A673 (cell line): ENCODE measurements at regions not wholly inside any gene's neighbourhood (a gene's known extent, or its start where the extent isn't known, plus 50 kb on each side); places are given as distances from the start of the nearest gene placed in this dataset.
"Not testable (repeated sequence)": the region's sequence is repeated elsewhere in the genome, so short reads cannot be mapped to it uniquely, and the experiment has no call there.

Experiments used
- BruUV-seq: library from RNA; stranded (reverse); fragments of 400-500 nt; replicated peaks from 2 replicates; lab custom pipeline; 2021; lab: Mats Ljungman, UMichigan
- CTCF ChIA-PET: fragments of 300-600 bp; sonication (Branson Sonifier 250); formaldehyde crosslinking; loops from one replicate; lab custom pipeline; 2022; ENCODE audit warnings: antibody characterized with exemption; lab: Charles Lee
- POLR2A ChIA-PET: fragments of 300-600 bp; sonication (Branson Sonifier 250); formaldehyde crosslinking; loops from one replicate; lab custom pipeline; 2022; ENCODE audit warnings: antibody characterized with exemption; ENCODE audit not compliant: low non-redundant PET; lab: Charles Lee
- DNase-seq: peaks from one replicate; pipeline ENCODE4 v3.0.0-alpha.2; 2015; ENCODE audit warnings: low spot score
- H3K27ac ChIP-seq: fragments of 200-600 bp; sonication (generic); 2 replicates; pipeline ENCODE4 v1.5.1; 2016; ENCODE audit warnings: mixed run types, low read depth, mild to moderate bottlenecking, mixed read lengths, antibody characterized with exemption, low read length; ENCODE audit not compliant: poor library complexity, severe bottlenecking
- H3K27me3 ChIP-seq: fragments of 200-600 bp; sonication (generic); replicated peaks from 2 replicates; pipeline ENCODE4 v1.6.1; 2017; ENCODE audit warnings: mixed run types, low read depth, mild to moderate bottlenecking, mixed read lengths, antibody characterized with exemption, low read length; ENCODE audit not compliant: insufficient read depth, poor library complexity
- H3K36me3 ChIP-seq: fragments of 200-600 bp; sonication (generic); 2 replicates; pipeline ENCODE4 v1.6.1; 2016; ENCODE audit warnings: mixed run types, mild to moderate bottlenecking, mixed read lengths, antibody characterized with exemption, low read length; ENCODE audit not compliant: insufficient read depth, poor library complexity, severe bottlenecking
- H3K4me1 ChIP-seq: fragments of 200-600 bp; sonication (generic); 2 replicates; pipeline ENCODE4 v1.6.1; 2017; ENCODE audit warnings: mixed run types, mild to moderate bottlenecking, mixed read lengths, antibody characterized with exemption, low read length; ENCODE audit not compliant: insufficient read depth, poor library complexity, severe bottlenecking
- H3K4me3 ChIP-seq: fragments of 200-600 bp; sonication (generic); 2 replicates; pipeline ENCODE4 v1.5.1; 2016; ENCODE audit warnings: low read depth, mixed run types, mild to moderate bottlenecking, mixed read lengths, low read length; ENCODE audit not compliant: poor library complexity, severe bottlenecking
- H3K9me3 ChIP-seq: fragments of 200-600 bp; sonication (generic); 2 replicates; pipeline ENCODE4 v1.6.1; 2016; ENCODE audit warnings: mixed run types, low read depth, mild to moderate bottlenecking, mixed read lengths, antibody characterized with exemption, low read length; ENCODE audit not compliant: poor library complexity, severe bottlenecking
- CTCF ChIP-seq: fragments of 300-800, 200-600 bp; sonication (generic); conservative IDR thresholded peaks from 2 replicates; pipeline ENCODE4 v1.5.1; 2017; ENCODE audit warnings: low read depth, mild to moderate bottlenecking, antibody characterized with exemption, low read length, moderate library complexity, mixed read lengths
- EZH2 ChIP-seq: fragments of 200-600 bp; sonication (generic); IDR thresholded peaks from 2 replicates; pipeline ENCODE4 v1.6.1; 2017; ENCODE audit warnings: borderline replicate concordance, low read depth, mild to moderate bottlenecking, mixed read lengths, antibody characterized with exemption, low read length; ENCODE audit not compliant: poor library complexity, severe bottlenecking
- intact Hi-C: fragments of 100-400 bp; cut with micrococcal nuclease; formaldehyde crosslinking; loops from one replicate; pipeline ENCODE4 v1.10.0; 2022; ENCODE audit not compliant: unreplicated experiment

GRCh38 chr20:29443206-29443781 is 1814.2 kb upstream of the DEFB115 start:
- H3K9me3 ChIP-seq, BruUV-seq, H3K27me3 ChIP-seq, H3K4me1 ChIP-seq, POLR2A ChIA-PET, H3K27ac ChIP-seq, CTCF ChIA-PET, H3K36me3 ChIP-seq: not testable (repeated sequence)
- intact Hi-C loops: loop anchor here (2.0 to 5.0 kb wide), 3 partner anchors 324 to 1870 kb away; no protein-coding TSS in a partner anchor
- H3K4me3 ChIP-seq: peak overlapping the region; percentile 19
- peak; percentile 69 for TF ChIP-seq CTCF
- peak; percentile 70 for DNase-seq

DNA sequence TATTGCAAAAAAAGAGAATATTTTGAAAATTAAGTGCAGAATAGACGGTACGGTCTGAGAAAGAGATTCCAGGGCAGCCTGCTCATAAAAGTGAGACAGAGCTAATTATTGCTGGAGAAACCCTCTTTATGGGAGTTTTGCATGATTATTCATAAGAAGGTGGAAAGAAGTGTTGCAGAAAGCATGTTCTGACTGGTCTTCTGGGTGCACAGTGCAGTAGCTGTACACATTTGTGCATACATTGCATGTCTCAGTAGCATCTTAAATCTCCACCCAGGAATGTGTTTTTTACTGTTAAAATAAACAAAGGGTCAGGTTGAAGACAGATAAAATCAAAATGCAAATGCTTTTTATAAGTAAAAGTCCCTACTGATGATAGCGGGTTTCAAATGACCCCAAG is 1813.6 kb upstream of the DEFB115 start:
- intact Hi-C loops: loop anchor here (2.0 to 5.0 kb wide), 3 partner anchors 323 to 1869 kb away; no protein-coding TSS in a partner anchor
- TF ChIP-seq CTCF: no peak
- TF ChIP-seq EZH2: no peak
- Histone ChIP-seq H3K4me1 (no peaks in the 10 kb centered on the region), H3K4me3 (no peak overlapping the region), H3K27me3 (no peaks in the 10 kb centered on the region), H3K36me3 (no peaks in the 10 kb centered on the region), H3K27ac (no peak overlapping the region), H3K9me3 (no peaks in the 10 kb centered on the region)
- POLR2A ChIA-PET: no interaction called here
- DNase-seq: no peak
- no TSS peak for BruUV-seq
- CTCF ChIA-PET: no interaction called here

DNA sequence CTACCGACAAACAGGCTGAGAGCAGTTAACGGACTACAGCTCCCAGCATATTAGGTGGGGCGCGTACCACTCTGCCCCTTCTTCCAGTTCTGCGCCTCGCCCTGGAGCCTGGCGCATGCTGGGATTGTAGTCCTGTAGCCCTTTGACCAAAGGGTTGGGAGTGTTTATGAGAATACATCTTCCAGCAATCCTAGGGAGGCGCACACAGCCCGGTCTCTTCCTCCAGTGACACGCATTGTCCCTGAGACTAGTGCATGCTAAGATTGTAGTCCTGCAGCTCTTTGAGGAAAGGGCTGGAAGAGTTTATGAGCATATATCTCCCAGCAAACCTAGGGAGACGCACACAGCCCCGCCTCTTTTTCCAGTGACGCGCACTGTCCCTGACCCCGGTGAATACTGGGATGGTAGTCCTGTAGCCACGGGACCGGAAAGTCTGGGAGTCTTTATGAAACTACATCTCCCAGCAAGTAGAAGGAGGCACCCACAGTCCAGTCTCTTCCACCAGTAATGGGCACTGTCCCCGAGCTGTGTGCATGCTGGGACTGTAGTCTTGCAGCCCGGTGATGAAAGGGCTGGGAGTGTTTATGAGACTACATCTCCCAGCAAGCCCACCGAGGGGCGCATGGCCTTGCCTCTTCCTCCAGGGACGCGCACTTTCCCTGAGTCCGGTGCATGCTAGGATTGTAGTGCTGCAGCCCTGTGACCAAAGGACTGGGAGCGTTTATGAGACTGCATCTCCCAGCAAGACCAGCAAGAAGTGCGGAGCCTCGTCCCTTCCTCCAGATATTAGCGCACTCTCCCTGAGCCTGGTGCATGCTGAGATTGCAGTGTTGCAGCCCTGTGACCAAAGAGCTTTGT is 1812.2 kb upstream of the DEFB115 start:
- H3K9me3 ChIP-seq, BruUV-seq, intact Hi-C loops, H3K4me1 ChIP-seq, H3K27me3 ChIP-seq, CTCF ChIA-PET, H3K27ac ChIP-seq, H3K36me3 ChIP-seq: not testable (repeated sequence)
- POLR2A ChIA-PET: interaction anchor here (0.7 kb wide), 1 partner anchor 27 kb away, joined by 5 read pairs; no protein-coding TSS in a partner anchor
- peak; percentile 90 for DNase-seq
- H3K4me3 ChIP-seq: peak overlapping the region; percentile 32

GRCh38 chr20:29447517-29448484 is 1809.7 kb upstream of the DEFB115 start:
- H3K4me1 ChIP-seq, H3K27me3 ChIP-seq, BruUV-seq, H3K27ac ChIP-seq, H3K4me3 ChIP-seq, intact Hi-C loops, POLR2A ChIA-PET, H3K9me3 ChIP-seq, H3K36me3 ChIP-seq, DNase-seq: not testable (repeated sequence)
- CTCF ChIA-PET: interaction anchor here (0.7 kb wide), 1 partner anchor 1921 kb away, joined by 8 read pairs; no protein-coding TSS in a partner anchor
